ENCODE measurements at regions not wholly inside any gene's neighbourhood (a gene's known extent, or its start where the extent isn't known, plus 50 kb on each side); places are given as distances from the start of the nearest gene placed in this dataset.

GRCh38 chr6:14770040-14770439, 475.8 kb upstream of the JARID2 start:
- Histone ChIP-seq H3K36me3 (ENCODE audit: insufficient read depth, low read length) (no peaks in the 10 kb centered on the region), H3K4me3 (ENCODE audit: low read length) (no peak overlapping the region), H3K79me2 (replicated peaks; ENCODE audit: insufficient read depth, low read length) (no peaks in the 10 kb centered on the region), H3K9me3 (ENCODE audit: low read length) (no peaks in the 10 kb centered on the region), H3K9ac (ENCODE audit: low read length) (no peak overlapping the region), H3K27ac (ENCODE audit: low read length) (no peak overlapping the region), H4K20me1 (ENCODE audit: insufficient read depth) (no peaks in the 10 kb centered on the region), H3K9me2 (ENCODE audit: insufficient read depth, low read length) (no peaks in the 10 kb centered on the region), H3K4me2 (ENCODE audit: low read length) (no peak overlapping the region), H3K27me3 (ENCODE audit: insufficient read depth, low read depth, low read length) (no peaks in the 10 kb centered on the region), H2AFZ (ENCODE audit: low read depth, low read length) (no peak overlapping the region), H3F3A (ENCODE audit: insufficient read depth, low read length, poor library complexity, severe bottlenecking) (no peaks in the 10 kb centered on the region)
- TF ChIP-seq MXI1 (conservative IDR thresholded peaks at IDR 0.05; ENCODE audit: poor library complexity, severe bottlenecking) = no peak
- TF ChIP-seq SMC3 (conservative IDR thresholded peaks at IDR 0.05; ENCODE audit: poor library complexity) = no peak
- no peak for TF ChIP-seq CTCF (IDR thresholded peaks at IDR 0.05; ENCODE audit: poor library complexity, severe bottlenecking)
- TF ChIP-seq, protein P1, sequence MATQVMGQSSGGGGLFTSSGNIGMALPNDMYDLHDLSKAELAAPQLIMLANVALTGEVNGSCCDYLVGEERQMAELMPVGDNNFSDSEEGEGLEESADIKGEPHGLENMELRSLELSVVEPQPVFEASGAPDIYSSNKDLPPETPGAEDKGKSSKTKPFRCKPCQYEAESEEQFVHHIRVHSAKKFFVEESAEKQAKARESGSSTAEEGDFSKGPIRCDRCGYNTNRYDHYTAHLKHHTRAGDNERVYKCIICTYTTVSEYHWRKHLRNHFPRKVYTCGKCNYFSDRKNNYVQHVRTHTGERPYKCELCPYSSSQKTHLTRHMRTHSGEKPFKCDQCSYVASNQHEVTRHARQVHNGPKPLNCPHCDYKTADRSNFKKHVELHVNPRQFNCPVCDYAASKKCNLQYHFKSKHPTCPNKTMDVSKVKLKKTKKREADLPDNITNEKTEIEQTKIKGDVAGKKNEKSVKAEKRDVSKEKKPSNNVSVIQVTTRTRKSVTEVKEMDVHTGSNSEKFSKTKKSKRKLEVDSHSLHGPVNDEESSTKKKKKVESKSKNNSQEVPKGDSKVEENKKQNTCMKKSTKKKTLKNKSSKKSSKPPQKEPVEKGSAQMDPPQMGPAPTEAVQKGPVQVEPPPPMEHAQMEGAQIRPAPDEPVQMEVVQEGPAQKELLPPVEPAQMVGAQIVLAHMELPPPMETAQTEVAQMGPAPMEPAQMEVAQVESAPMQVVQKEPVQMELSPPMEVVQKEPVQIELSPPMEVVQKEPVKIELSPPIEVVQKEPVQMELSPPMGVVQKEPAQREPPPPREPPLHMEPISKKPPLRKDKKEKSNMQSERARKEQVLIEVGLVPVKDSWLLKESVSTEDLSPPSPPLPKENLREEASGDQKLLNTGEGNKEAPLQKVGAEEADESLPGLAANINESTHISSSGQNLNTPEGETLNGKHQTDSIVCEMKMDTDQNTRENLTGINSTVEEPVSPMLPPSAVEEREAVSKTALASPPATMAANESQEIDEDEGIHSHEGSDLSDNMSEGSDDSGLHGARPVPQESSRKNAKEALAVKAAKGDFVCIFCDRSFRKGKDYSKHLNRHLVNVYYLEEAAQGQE (IDR thresholded peaks at IDR 0.05; ENCODE audit: borderline replicate concordance) = no peak
- TF ChIP-seq RAD21 (conservative IDR thresholded peaks at IDR 0.05) = no peak
- TF ChIP-seq TAF1 (IDR thresholded peaks at IDR 0.05; ENCODE audit: low read depth) = no peak
- no peak for TF ChIP-seq EZH2 (IDR thresholded peaks at IDR 0.05; ENCODE audit: borderline replicate concordance, insufficient read depth, low read length, poor library complexity, severe bottlenecking)
- no peak for TF ChIP-seq EP300 (conservative IDR thresholded peaks at IDR 0.05; ENCODE audit: poor library complexity, severe bottlenecking)
- TF ChIP-seq POLR2AphosphoS5 (IDR thresholded peaks at IDR 0.05) = no peak

DNA sequence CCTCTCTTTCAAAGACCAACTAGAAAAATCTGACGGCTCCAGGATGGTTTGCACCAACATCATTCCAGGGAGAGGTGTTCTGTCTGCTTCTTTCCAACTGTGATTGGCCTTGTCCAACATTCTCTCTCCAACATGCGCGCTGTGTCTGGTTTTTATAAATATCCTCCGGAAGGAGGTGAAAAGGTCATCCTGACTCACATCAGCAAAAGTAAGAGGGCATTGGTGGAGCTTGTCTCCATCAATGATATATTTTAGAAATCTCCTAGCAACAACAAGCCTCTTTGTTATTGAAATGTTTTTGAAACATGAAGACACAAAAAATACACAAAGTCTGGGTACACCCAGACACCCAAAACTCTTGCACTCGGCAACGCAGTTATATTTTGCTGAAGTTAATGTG, 475.3 kb upstream of the JARID2 start:
- Histone ChIP-seq H4K20me1 (ENCODE audit: insufficient read depth) (no peaks in the 10 kb centered on the region), H3K9ac (ENCODE audit: low read length) (no peak overlapping the region), H3K9me3 (ENCODE audit: low read length) (no peaks in the 10 kb centered on the region), H3K4me2 (ENCODE audit: low read length) (no peak overlapping the region), H3K36me3 (ENCODE audit: insufficient read depth, low read length) (no peaks in the 10 kb centered on the region), H3K27me3 (ENCODE audit: insufficient read depth, low read depth, low read length) (no peaks in the 10 kb centered on the region), H3K9me2 (ENCODE audit: insufficient read depth, low read length) (no peaks in the 10 kb centered on the region), H3K4me3 (ENCODE audit: low read length) (no peak overlapping the region), H3K27ac (ENCODE audit: low read length) (no peak overlapping the region), H2AFZ (ENCODE audit: low read depth, low read length) (no peak overlapping the region), H3K79me2 (replicated peaks; ENCODE audit: insufficient read depth, low read length) (no peaks in the 10 kb centered on the region), H3F3A (ENCODE audit: insufficient read depth, low read length, poor library complexity, severe bottlenecking) (no peaks in the 10 kb centered on the region)
- TF ChIP-seq, protein P1 (IDR thresholded peaks at IDR 0.05; ENCODE audit: borderline replicate concordance) = no peak
- TF ChIP-seq RAD21 (conservative IDR thresholded peaks at IDR 0.05) = no peak
